Keratinocyte (primary cell): ENCODE measurements at regions not wholly inside any gene's neighbourhood (a gene's known extent, or its start where the extent isn't known, plus 50 kb on each side); places are given as distances from the start of the nearest gene placed in this dataset.

ENCODE experiments used
- DNase-seq: peaks from one replicate; pipeline ENCODE4 v3.0.0-alpha.2; 2011; ENCODE audit warnings: low read depth, missing footprints, low spot score
- FAIRE-seq: peaks from 2 replicates; lab custom pipeline; 2011; peaks lifted over from hg19 to GRCh38; lab: Jason Lieb, UNC
- H2AFZ ChIP-seq: 2 replicates; pipeline ENCODE4 v1.6.0; 2012; ENCODE audit warnings: low read length, control low read depth, inconsistent platforms; ENCODE audit not compliant: control insufficient read depth
- H3K27ac ChIP-seq: 2 replicates; pipeline ENCODE4 v1.5.1; 2011; ENCODE audit warnings: low read length; ENCODE audit not compliant: control insufficient read depth, insufficient read depth
- H3K27me3 ChIP-seq: 3 replicates; pipeline ENCODE4 v1.6.0; 2011; ENCODE audit warnings: low read length; ENCODE audit not compliant: control insufficient read depth, insufficient read depth; ENCODE audit errors: extremely low read depth
- H3K36me3 ChIP-seq, 2 experiments: 2 replicates in 1 of 2; 3 replicates in 1 of 2; pipeline ENCODE4 v1.5.1; 2011; ENCODE audit warnings: low read length in 2 of 2, mild to moderate bottlenecking in 1 of 2; ENCODE audit not compliant: control insufficient read depth in 2 of 2, insufficient read depth in 2 of 2; ENCODE audit errors: extremely low read depth in 1 of 2
- H3K4me1 ChIP-seq: 3 replicates; pipeline ENCODE4 v1.5.1; 2011; ENCODE audit warnings: low read length; ENCODE audit not compliant: control insufficient read depth, insufficient read depth; ENCODE audit errors: extremely low read depth
- H3K4me2 ChIP-seq: 3 replicates; pipeline ENCODE4 v1.6.0; 2011; ENCODE audit warnings: low read depth, low read length; ENCODE audit not compliant: control insufficient read depth, insufficient read depth; ENCODE audit errors: extremely low read depth
- H3K4me3 ChIP-seq, 3 experiments: fragments of 200-600 bp in 1 of 3; sonication (generic) in 1 of 3; 2 replicates in 2 of 3; 3 replicates in 1 of 3; pipeline ENCODE4 v1.5.1; 2011 to 2016; ENCODE audit warnings: low read length in 3 of 3, mild to moderate bottlenecking in 3 of 3, control low read depth in 2 of 3, inconsistent platforms in 1 of 3, low read depth in 1 of 3, mixed read lengths in 1 of 3, mixed run types in 1 of 3, moderate library complexity in 1 of 3; ENCODE audit not compliant: control insufficient read depth in 2 of 3, insufficient read depth in 2 of 3; ENCODE audit errors: extremely low read depth in 1 of 3
- H3K79me2 ChIP-seq: 2 replicates; pipeline ENCODE4 v1.6.0; 2012; ENCODE audit warnings: low read length; ENCODE audit not compliant: control insufficient read depth, insufficient read depth
- H3K9ac ChIP-seq: 3 replicates; pipeline ENCODE4 v1.6.0; 2011; ENCODE audit warnings: low read length; ENCODE audit not compliant: control insufficient read depth, insufficient read depth; ENCODE audit errors: extremely low read depth
- H3K9me1 ChIP-seq: 3 replicates; pipeline ENCODE4 v1.6.0; 2011; ENCODE audit warnings: low read length; ENCODE audit not compliant: control insufficient read depth, insufficient read depth; ENCODE audit errors: extremely low read depth
- H3K9me3 ChIP-seq: 2 replicates; pipeline ENCODE4 v1.5.1; 2012; ENCODE audit warnings: low read depth, low read length; ENCODE audit not compliant: control insufficient read depth
- H4K20me1 ChIP-seq: 3 replicates; pipeline ENCODE4 v1.6.0; 2011; ENCODE audit warnings: low read length; ENCODE audit not compliant: control insufficient read depth, insufficient read depth; ENCODE audit errors: extremely low read depth
- EZH2 ChIP-seq: IDR thresholded peaks from one replicate; pipeline ENCODE4 v1.6.1; 2012; ENCODE audit warnings: inconsistent platforms, mild to moderate bottlenecking, low read length, moderate library complexity
- dilution Hi-C: fragments of 300-500 bp; cut with MboI; formaldehyde crosslinking; loops from one replicate; pipeline ENCODE4 v1.7.0; 2020; ENCODE audit warnings: low sequenced_read_pairs; ENCODE audit not compliant: extremely low pct_ligation_motif_present
- TF ChIP-seq, protein P1 (sequence below), 3 experiments: IDR thresholded peaks in 1 of 3; conservative IDR thresholded peaks in 1 of 3; optimal IDR thresholded peaks in 1 of 3; 2 replicates in 2 of 3; 3 replicates in 1 of 3; pipeline versions ENCODE3 to v1.5.1; 2011; ENCODE audit warnings: low read length in 3 of 3, mild to moderate bottlenecking in 3 of 3, moderate library complexity in 2 of 3, control low read depth in 1 of 3, inconsistent platforms in 1 of 3; ENCODE audit not compliant: insufficient read depth in 2 of 3; ENCODE audit errors: extremely low read depth in 1 of 3

- no peak overlapping the region for H2AFZ ChIP-seq
- no peaks in the 10 kb centered on the region for H3K27me3 ChIP-seq
- no peaks in the 10 kb centered on the region for H3K36me3 ChIP-seq
- DNase-seq: no peak
- no peaks in the 10 kb centered on the region for H4K20me1 ChIP-seq
- no peaks in the 10 kb centered on the region for H3K9me3 ChIP-seq
- no peak overlapping the region for H3K4me2 ChIP-seq
- dilution Hi-C loops: no loop called here
- no peak for FAIRE-seq
- H3K79me2 ChIP-seq: no peaks in the 10 kb centered on the region
- H3K4me1 ChIP-seq: no peaks in the 10 kb centered on the region
- no peak overlapping the region for H3K27ac ChIP-seq
- H3K9ac ChIP-seq: no peak overlapping the region
- TF ChIP-seq EZH2: no peak
- TF ChIP-seq, protein P1, sequence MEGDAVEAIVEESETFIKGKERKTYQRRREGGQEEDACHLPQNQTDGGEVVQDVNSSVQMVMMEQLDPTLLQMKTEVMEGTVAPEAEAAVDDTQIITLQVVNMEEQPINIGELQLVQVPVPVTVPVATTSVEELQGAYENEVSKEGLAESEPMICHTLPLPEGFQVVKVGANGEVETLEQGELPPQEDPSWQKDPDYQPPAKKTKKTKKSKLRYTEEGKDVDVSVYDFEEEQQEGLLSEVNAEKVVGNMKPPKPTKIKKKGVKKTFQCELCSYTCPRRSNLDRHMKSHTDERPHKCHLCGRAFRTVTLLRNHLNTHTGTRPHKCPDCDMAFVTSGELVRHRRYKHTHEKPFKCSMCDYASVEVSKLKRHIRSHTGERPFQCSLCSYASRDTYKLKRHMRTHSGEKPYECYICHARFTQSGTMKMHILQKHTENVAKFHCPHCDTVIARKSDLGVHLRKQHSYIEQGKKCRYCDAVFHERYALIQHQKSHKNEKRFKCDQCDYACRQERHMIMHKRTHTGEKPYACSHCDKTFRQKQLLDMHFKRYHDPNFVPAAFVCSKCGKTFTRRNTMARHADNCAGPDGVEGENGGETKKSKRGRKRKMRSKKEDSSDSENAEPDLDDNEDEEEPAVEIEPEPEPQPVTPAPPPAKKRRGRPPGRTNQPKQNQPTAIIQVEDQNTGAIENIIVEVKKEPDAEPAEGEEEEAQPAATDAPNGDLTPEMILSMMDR (optimal IDR thresholded peaks at IDR 0.05 in 1 of 3, IDR thresholded peaks at IDR 0.05 in 1 of 3, conservative IDR thresholded peaks at IDR 0.05 in 1 of 3; ENCODE audit: extremely low read depth in 1 of 3, insufficient read depth in 2 of 3, low read length in 3 of 3): no peak
- H3K9me1 ChIP-seq: no peaks in the 10 kb centered on the region
- H3K4me3 ChIP-seq: no peak overlapping the region
Measured at GRCh38 chr1:82116105-82116504, 315.4 kb downstream of the ADGRL2 start.

DNA sequence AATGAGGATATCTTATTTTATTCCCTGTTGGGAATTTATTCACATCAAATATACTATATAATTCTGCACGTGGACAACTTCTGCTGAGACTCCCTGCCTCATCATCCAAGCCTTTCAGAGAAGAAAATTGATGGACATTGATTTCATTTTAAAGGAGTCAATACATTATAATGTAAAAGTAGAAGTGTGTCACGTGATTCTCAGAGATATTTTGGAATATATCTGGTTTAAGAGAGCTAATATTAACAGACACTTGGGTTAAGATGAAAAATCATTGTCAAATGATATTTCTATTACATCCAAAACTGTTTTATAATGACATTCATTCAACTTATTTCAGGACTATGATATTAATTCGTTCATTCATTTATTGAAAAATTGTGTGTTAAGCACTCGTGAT is 314.2 kb downstream of the ADGRL2 start:
- dilution Hi-C loops: no loop called here
- H3K36me3 ChIP-seq: no peaks in the 10 kb centered on the region
- H3K9me1 ChIP-seq: no peaks in the 10 kb centered on the region
- H3K79me2 ChIP-seq: no peaks in the 10 kb centered on the region
- DNase-seq (no peak), FAIRE-seq (no peak)
- no peaks in the 10 kb centered on the region for H4K20me1 ChIP-seq
- no peaks in the 10 kb centered on the region for H3K27me3 ChIP-seq
- no peak overlapping the region for H3K27ac ChIP-seq
- no peak overlapping the region for H2AFZ ChIP-seq
- H3K4me2 ChIP-seq: no peak overlapping the region
- no peak overlapping the region for H3K9ac ChIP-seq
- no peaks in the 10 kb centered on the region for H3K4me1 ChIP-seq
- TF ChIP-seq, protein P1 (optimal IDR thresholded peaks at IDR 0.05 in 1 of 3, IDR thresholded peaks at IDR 0.05 in 1 of 3, conservative IDR thresholded peaks at IDR 0.05 in 1 of 3; ENCODE audit: extremely low read depth in 1 of 3, insufficient read depth in 2 of 3, low read length in 3 of 3): no peak
- no peak for TF ChIP-seq EZH2
- H3K9me3 ChIP-seq: no peaks in the 10 kb centered on the region
- H3K4me3 ChIP-seq: no peak overlapping the region
